CD4-positive, alpha-beta T cell treated with Interleukin-17A for 1 hour (primary cell): ENCODE measurements at regions not wholly inside any gene's neighbourhood (a gene's known extent, or its start where the extent isn't known, plus 50 kb on each side); places are given as distances from the start of the nearest gene placed in this dataset.

ENCODE experiments used
- DNase-seq: peaks from one replicate; pipeline ENCODE4 v3.0.0-alpha.2; 2020

DNA sequence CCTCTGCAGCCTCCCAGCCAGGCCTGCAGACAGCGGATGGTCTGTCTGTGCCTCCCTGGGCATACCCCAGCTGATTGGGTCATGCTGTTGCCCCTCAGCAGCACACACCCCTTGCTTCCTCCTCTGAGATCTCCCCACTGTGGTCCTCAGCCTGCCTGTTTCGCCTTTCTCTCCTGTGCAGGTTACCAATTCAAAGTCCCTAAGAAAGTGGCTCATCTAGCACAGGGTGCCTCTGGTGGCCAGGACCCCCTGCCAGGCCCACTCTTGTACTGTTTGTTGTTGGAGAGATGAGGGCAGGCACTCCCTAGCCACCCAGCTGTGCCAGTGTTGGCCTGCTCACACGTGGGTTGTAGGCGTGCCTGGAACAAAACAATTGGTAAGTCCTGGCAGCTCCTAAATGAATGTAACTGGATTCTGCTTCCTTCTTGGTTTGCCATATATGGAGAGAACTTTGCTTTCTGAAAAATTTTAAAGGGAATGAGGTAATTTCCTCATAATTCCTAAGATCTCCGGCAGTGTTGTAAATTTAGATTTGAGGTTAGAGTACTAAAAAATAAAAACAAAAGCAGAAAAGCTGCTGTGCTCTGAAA, 213.2 kb upstream of the IL12A start:
- DNase-seq, result no peak

DNA sequence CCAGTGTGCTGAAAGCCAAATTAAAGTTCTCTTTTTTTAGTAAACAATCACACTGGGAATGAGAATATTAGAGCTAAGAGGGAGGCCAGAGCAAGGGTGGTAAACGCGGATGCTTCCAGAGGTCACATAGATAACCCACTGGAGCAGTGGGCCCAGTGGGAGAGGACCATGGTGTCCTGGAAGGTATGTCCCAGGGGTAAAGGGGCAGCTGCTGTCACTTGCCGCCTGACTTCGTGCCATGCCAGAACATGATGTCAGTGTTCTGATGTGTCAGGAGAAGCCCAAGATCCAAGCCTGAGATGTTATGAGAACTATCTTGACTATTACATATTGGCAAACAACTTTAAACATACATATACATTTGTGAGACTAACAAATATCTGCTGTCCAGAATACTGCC, 211.9 kb upstream of the IL12A start:
- no peak for DNase-seq

DNA sequence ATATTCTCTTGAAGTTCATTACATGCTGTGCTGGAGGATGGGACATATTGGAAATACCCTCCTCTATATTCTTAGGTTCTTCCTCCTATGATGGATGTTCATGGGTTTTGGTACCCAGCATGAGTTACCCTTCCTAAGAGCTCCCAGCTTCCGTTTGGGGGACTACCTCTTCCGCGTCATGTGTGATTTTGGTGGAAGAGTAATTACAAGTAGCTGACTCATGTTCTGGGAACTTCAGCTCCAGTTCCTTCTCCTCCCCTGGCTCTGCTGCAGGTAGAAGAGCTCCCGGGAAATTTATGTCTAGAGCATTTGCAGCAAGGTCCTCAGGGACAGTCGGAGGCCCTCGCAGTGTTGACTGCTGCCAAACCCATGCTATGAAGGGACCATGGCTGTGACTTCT, 208.8 kb upstream of the IL12A start:
- DNase-seq, result no peak

DNA sequence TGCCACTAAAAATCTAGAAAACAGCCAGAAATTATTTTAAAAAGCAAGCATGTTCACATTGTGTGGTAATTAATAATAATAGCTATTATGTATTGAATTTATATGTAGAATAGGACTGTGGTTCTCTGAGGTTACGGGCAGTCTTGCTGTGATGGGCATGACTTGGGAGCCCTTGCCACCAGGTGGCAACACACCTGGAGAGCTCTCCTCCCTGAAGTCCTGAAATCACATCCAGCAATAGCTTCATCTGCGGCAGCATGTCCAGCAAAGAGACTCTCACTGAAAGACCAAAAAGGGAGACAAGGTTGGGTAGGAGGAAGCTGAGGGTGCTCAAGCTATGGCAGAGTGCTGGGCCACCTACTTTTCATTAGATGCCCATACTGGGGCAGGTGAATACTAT, 206.8 kb upstream of the IL12A start:
- no peak for DNase-seq

DNA sequence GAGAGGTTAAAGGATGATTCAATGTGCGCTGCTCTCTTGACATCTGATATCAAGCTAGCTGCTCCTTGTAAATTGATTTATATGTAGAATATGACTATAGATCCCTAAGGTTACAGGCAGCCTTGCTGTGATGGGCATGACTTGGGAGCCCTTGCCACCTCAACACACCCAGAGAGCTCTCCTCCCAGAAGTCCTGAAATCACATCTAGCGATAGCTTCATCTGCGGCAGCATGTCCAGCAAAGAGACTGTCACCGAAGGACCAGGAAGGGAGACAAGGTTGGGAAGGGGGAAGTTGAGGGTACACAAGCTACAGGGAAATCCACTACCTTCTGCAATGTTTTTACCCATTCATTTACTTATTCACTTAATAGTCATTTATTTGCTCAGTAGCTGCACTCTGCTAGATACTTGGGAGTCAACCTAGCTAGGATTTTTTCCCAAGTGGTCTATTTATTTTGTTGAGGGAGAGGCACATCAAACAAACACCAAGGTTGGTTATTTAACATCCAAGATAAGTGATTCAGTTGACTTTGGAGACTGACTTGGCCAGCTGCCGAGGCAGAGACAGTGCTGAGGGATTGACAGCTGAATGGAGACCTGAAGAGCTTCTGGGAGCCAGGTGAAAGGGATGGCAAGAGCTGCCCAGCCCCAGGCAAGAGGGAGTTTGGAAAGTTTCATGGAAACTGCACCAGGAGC, 205.8 kb upstream of the IL12A start:
- no peak for DNase-seq

DNA sequence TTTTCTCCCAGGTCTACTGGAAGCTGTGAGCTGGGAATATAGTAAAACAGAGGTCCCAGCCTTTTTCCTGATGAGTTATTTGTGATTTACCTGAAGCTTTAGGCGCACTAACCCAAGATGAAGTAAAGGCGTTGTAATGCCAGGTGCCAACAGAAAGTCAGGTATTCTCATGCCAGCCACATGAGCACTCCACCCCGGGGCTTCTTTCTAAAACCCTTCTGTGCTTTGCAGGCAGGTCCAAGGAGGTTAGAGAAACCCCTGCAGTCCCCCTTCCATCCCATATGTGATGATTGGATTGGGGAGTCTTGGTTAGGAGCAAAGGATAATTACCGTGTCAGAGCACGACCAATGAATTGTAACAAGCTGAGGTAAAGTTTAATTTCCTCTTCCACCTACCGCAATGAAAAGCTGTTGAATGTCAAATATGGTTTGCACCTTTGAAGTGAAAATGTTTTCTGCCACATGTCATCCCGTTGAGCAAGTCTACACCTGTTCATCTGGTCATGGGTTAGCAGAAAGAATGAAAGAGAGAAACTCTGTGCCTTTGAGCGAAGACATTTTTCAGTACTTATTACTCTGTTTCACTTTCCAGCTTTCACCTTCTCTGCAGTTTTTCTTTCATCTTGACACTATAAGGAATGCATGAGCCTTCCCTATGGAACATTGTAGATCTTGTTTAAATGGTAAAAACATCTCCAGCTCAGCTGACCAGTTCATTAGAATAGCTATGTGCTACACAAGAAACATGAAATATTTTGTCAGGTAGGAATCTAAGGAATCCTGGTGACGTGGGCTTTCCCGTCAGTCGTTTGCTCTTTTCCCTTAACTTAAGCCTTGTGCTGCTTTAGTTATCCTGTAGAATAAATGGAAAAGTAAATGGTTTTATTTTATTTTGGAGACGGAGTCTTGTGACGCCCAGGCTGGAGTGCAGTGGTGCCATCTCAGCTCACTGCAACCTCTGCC, 204.6 kb upstream of the IL12A start:
- no peak for DNase-seq

DNA sequence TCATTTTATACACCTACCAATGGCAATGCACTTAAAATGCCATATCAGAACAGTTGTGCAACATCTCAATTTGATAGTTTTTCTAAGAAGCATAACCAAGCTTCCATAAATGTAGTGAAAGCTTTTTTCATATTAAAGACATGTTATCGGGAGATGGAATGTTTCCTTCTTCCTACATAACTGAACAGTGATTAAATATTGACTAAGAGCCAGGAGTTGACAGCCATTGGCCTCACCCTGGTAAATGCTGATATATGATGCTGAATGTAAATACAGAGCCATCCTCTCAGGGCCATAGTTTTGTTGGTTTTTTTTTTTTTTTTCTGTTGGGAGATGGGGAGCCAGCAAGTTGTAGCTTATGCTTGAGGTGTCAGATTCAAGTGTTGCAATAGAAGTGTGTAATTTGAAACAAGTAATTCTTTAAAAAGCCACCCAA, 203.3 kb upstream of the IL12A start:
- no peak for DNase-seq

DNA sequence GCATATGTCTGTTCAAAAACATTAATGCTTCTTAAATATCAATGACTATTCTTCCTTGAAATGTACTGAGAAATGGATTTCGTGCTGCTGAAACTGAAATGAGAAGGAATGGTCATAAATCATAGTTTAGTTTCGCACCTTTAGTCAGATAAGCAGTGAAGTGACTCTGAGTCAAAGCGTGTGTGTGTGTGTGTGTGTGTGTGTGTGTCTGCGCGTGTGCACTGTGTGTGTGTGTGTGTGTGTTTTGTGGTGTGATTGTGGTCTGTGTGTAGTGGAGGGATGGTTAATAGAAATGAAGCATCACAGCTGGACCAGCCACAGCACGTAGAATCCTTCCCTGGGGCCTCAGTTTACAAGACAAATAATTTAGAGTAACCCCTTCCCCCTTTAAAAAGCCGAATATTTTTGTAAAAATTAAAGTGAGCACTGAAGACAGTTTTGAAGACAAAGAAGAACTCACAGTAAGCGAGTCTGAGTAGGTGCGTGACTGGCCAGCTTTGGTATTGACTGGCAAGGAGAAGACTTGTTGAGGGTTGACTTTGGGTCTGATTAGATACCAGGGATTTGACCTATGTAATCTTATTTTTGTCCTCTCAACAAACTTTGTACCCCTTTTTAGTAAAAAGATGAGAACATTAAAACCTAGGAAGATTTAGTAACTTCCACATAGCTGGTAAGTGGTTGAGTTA, 202.0 kb upstream of the IL12A start:
- DNase-seq, result no peak

DNA sequence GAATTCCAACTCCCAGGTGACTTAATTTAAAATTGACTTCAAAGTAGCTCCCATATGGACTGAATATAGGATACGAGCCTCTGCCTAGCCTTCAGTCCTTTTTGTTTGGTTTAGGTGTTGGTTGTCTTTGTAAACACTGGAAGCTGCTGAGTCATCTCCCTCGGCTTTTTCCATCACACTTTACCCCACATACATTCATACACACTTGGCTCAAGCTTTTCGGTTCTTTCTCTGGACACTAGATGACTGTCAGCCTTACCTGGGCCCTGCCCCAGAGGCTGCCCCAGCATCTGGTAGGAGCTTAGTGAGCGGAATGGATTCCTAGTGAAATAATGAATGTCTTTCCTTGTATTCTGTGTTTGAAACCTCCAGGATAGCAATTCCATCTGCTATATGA, 201.5 kb upstream of the IL12A start:
- no peak for DNase-seq

DNA sequence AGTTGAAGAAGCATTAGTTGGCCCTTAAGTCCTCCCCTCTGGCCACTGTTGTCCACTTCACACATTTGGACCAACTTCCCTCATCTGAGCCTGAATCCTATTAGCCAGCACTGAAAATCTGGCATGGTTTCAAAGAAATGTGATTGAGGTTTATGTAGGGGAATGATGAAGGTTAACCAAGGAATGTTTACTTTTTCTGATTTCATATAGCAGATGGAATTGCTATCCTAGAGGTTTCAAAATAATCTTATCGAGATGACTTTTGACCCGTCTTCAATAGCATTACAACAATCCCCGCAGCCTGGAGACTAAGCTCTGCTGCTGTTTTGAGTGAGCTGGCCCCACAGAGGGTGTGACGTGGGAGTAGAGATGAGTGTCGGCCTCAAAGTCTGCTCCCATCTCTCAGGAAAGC, 200.8 kb upstream of the IL12A start:
- DNase-seq, result no peak

DNA sequence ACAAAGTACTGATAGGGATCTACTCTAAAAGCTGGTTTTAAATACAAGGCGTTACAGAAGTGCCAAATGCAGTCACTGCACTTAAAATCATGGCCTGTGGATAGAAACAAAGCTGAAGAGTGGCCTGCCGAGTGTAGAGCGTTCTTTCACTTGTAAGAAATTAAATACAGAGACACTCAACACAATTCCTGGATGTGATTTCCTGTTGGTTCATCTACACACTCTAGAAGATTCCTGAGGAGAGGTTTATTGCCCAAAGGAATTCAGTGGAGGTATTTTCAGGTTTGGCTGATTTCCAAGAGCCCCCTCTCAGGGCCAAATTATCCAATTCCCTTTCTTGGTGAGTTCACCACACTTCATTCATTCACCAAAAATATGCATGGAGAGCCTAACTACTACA, 200.3 kb upstream of the IL12A start:
- DNase-seq, result no peak

DNA sequence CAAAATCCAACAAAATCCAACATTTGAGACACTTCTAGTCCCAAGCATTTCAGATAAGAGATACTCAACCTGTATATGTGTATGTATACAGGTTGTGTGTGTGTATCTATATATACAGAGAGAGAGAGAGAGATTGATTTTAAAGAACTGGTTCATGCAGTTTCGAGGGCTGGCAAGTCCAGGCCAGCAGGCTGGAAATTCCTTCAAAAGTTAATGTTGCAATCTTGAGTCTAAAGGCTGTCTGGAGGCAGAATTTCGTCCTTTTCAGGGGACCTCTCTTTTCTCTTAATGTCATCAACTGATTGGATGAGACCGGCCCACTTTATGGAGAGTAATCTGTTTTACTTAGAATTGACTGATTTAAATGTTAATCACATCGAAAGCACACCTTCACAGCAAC, 199.6 kb upstream of the IL12A start:
- DNase-seq, result no peak

DNA sequence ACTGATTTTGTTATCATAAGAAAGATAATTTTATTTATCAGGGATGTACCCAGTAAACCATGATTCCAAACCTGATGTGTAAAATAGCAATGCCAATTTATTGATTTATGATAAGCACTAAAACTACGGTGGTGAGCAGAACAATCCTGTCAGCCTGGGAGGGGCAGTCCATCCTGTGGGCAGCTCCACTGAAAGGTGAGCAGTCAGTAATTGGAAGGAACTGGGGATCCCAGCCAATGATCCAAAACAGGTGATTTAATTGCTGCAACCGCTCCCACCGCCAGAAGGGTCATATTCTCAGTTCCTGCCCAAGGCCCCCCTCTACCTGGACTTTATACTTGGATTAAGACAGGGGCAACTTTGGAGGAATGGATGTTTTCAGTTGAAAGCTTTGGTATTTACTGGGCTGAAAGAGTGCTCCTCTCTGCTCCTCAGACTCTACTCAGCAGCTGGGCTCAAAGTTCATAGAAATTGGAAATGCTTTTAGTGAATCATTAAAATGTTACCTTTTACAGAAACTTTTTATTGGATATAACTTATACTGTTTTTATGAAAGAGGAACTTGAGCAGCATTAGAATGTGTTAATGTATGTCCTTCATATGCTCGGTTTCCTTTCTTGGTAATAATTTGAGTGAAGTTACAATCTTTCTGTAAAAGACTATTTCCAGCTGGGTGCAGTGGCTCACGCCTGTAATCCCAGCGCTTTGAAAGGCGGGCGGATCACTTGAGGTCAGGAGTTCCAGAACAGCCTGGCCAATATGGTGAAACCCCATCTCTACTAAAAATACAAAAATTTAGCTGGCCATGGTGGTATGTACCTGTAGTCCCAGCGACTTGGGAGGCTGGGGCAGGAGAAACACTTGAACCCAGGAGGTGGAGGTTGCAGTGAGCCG, 198.6 kb upstream of the IL12A start:
- no peak for DNase-seq

DNA sequence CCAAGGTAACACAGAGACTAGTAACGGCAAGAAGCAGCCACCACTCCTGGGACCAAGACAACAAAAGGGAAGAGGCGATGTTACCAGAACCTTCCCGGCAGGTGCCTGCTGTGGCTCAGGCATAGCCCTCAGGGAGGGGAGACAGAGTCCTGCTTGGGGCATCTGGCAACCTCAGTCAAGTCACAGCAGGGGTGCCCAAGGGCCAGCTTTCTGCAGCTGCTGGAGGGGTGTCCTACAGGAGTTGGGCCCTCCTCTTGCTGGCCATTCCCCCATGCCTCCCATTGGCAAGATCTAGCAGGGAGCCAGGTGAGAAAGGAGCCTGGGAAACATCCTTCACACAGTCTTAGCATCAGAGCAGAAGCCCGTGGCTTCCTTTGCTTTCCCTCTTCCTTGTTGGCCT, 197.3 kb upstream of the IL12A start:
- no peak for DNase-seq

DNA sequence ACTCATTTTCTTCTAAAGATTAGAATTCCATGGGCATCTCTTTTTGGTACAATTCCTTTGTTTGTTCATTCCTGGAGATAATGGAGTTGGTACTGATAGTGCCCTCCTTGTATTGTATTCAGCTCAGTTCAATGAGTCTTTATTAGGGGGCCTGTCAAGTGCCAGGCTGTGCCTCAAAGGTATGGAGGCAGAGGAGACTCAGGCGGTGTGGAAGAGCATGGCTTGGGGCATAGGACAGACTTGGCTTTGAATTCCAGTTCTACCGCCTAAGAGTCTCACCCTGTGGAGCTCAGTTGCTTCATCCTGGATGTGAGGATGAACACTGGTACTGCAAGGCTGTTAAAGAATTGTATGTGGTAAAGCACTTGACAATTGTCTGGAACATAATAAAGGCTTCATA, 196.6 kb upstream of the IL12A start:
- no peak for DNase-seq

DNA sequence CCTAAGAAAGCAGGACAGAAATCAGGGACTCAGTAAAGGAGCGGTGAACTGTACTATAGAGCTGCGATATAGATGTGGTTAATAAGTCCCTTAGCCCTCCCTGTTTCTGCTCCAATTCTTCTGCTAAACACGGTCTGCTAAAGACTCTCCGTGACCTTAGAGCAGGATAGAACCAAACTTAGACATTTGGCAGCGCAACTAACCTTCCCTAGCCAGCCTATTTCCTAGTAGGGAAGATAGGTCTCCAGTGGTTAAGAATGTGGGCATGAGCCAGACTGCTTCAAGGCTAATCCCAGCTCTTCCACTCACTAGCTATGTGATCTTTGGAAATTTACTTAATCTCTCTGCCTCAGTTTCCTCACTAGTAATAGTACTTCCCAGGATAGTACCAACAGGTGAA, 193.6 kb upstream of the IL12A start:
- no peak for DNase-seq

DNA sequence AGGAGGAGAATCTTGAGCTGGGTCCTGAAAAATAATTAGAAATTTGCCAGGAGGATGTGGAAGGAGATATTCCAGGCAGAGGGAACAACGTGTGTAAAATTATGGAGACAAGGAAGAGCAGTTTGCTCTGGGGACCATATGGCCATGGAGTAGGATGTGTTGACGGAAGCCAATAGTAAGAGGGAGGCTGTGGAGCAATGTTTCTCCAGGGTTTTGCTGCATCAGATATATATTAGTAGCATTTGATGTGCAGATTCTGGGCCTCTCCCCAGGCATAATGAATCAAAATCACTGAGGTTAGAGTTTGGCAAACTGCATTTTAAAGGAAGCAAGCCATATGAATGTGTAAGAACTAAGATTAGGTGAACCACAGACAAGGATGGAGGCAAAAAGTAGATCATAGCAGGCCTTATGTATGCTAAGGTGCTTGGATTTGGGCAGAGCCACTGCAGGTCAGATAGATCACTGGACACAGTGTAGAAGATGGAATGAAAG, 192.9 kb upstream of the IL12A start:
- no peak for DNase-seq

DNA sequence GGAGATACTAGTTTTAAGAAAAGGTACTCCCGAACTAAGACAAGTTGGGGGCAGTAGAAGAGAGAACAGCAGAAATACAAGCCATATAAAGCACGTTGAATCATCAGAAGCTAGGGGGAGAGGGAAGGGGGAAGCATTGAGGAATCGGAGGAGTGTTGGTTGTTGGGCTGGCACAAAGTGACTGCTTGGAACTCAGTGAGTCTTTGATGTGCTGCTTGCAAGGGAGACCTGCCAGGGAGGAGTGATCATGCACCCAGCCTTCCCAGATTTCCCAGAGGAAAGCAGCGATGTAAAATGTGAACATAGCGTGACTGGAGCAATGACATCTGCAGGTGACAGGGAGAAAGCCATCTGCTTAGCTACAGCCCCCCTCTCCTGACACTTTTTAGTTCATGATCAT, 192.4 kb upstream of the IL12A start:
- no peak for DNase-seq

DNA sequence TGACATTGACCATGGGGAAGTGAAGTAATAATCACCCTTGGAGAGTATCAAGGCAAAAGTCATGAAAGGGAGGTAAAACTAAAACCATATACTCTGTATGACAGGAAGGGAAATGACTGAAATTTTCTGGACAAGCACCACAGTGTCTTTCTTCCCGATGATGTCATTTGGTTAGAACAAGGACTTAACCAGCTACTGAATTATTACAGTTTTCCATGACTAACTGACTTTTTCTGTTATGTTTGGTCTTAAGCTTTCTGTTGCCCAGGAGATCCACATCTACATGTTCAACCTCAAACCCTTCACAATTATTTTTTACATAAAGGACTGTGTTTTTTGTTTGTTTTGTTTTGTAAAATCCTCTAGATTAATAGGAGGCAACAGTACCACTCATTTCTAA, 191.9 kb upstream of the IL12A start:
- DNase-seq, result no peak

DNA sequence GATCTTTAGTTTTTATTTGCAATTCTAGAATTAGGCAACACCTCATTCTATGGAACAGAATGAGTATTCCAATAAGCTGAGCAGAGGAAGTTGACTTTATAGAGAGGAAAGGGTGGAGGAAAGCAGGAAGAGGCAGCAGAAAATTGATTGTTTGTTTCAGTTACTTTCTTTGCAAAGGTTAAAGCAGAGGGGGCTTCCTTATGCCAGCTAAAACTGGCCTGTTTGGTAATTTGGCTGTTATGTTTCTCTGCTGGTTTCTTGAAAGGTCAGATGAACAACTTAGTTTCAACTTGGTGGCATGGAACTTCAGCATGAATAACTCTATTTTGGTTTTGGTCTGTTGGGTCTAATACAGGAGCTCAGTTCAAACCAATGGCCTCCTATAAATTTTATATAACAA, 190.9 kb upstream of the IL12A start:
- no peak for DNase-seq

DNA sequence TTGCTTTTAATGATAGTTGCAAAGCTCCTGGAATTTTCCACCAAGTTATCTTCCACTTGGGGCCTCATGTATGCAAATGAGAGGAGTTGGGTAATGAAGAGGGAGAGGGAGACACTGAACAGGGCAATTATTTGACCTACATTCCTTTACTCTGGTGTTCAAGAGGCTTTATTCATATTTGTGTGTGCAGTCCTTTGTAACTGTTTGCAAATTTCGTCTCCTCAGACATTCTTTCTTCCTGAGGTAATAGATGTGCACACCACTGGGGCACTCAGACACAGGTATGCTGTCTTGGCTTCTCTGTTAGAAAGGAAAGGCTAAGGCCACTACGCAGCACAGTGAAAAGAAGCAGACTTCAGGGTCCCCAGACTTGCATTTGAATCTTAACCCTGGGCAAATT, 189.7 kb upstream of the IL12A start:
- no peak for DNase-seq
